ENCODE measurements at regions not wholly inside any gene's neighbourhood (a gene's known extent, or its start where the extent isn't known, plus 50 kb on each side); places are given as distances from the start of the nearest gene placed in this dataset.

- POLR2A ChIA-PET = no interaction called here
- CTCF ChIA-PET = no interaction called here
- H3K4me3 ChIP-seq (ENCODE audit: low read depth, low read length) = no peak overlapping the region
- H3K27me3 ChIP-seq (ENCODE audit: control insufficient read depth, insufficient read depth, low read length) = no peaks in the 10 kb centered on the region
- H3K36me3 ChIP-seq (ENCODE audit: control insufficient read depth, insufficient read depth, low read length) = no peaks in the 10 kb centered on the region
- DNase-seq (ENCODE audit: low read depth) = no peak
- TF ChIP-seq CTCF (IDR thresholded peaks at IDR 0.05; ENCODE audit: insufficient read depth, low read depth, low read length) = no peak
Measured at GRCh38 chr6:11327961-11328360, 95.5 kb upstream of the NEDD9 start.

GRCh38 chr6:11326116-11326515 is 93.6 kb upstream of the NEDD9 start:
- no peak overlapping the region for H3K4me3 ChIP-seq (ENCODE audit: low read depth, low read length)
- H3K27me3 ChIP-seq (ENCODE audit: control insufficient read depth, insufficient read depth, low read length) = no peaks in the 10 kb centered on the region
- no peak for TF ChIP-seq CTCF (IDR thresholded peaks at IDR 0.05; ENCODE audit: insufficient read depth, low read depth, low read length)
- ChIA-PET POLR2A (no interaction called here), CTCF (no interaction called here)
- no peaks in the 10 kb centered on the region for H3K36me3 ChIP-seq (ENCODE audit: control insufficient read depth, insufficient read depth, low read length)
- no peak for DNase-seq (ENCODE audit: low read depth)

GRCh38 chr6:11324453-11325015 is 92.1 kb upstream of the NEDD9 start:
- no peaks in the 10 kb centered on the region for H3K36me3 ChIP-seq (ENCODE audit: control insufficient read depth, insufficient read depth, low read length)
- no peak overlapping the region for H3K4me3 ChIP-seq (ENCODE audit: low read depth, low read length)
- no peak for TF ChIP-seq CTCF (IDR thresholded peaks at IDR 0.05; ENCODE audit: insufficient read depth, low read depth, low read length)
- no peaks in the 10 kb centered on the region for H3K27me3 ChIP-seq (ENCODE audit: control insufficient read depth, insufficient read depth, low read length)
- ChIA-PET POLR2A (no interaction called here), CTCF (no interaction called here)
- DNase-seq (ENCODE audit: low read depth) = no peak

- Histone ChIP-seq H3K36me3 (ENCODE audit: control insufficient read depth, insufficient read depth, low read length) (no peaks in the 10 kb centered on the region), H3K4me3 (ENCODE audit: low read depth, low read length) (no peak overlapping the region), H3K27me3 (ENCODE audit: control insufficient read depth, insufficient read depth, low read length) (no peaks in the 10 kb centered on the region)
- TF ChIP-seq CTCF (IDR thresholded peaks at IDR 0.05; ENCODE audit: insufficient read depth, low read depth, low read length) = no peak
- CTCF ChIA-PET = interaction anchor here (0.6 kb wide), 1 partner anchor 54 kb away, joined by 3 read pairs; no protein-coding TSS in a partner anchor
- POLR2A ChIA-PET = no interaction called here
- no peak for DNase-seq (ENCODE audit: low read depth)
Measured at GRCh38 chr6:11323666-11324452, 91.4 kb upstream of the NEDD9 start.

- TF ChIP-seq CTCF (IDR thresholded peaks at IDR 0.05; ENCODE audit: insufficient read depth, low read depth, low read length) = no peak
- H3K36me3 ChIP-seq (ENCODE audit: control insufficient read depth, insufficient read depth, low read length) = no peaks in the 10 kb centered on the region
- no peaks in the 10 kb centered on the region for H3K27me3 ChIP-seq (ENCODE audit: control insufficient read depth, insufficient read depth, low read length)
- POLR2A ChIA-PET = interaction anchor here (0.6 kb wide), 1 partner anchor 191 kb away, joined by 3 read pairs; no protein-coding TSS in a partner anchor
- CTCF ChIA-PET = interaction anchor here (0.6 kb wide), 1 partner anchor 72 kb away, joined by 3 read pairs; no protein-coding TSS in a partner anchor
- no peak overlapping the region for H3K4me3 ChIP-seq (ENCODE audit: low read depth, low read length)
- DNase-seq (ENCODE audit: low read depth) = no peak
Measured at GRCh38 chr6:11322252-11322885, 89.9 kb upstream of the NEDD9 start.
